Right hindlimb (tissue), 1 donor: ENCODE measurements at regions not wholly inside any gene's neighbourhood (a gene's known extent, or its start where the extent isn't known, plus 50 kb on each side); places are given as distances from the start of the nearest gene placed in this dataset.

ENCODE experiments used
- DNase-seq: peaks from one replicate; pipeline ENCODE4 v3.0.0-alpha.2; 2018

GRCh38 chrX:10749113-10749512, 128.7 kb upstream of the MID1 start:
- DNase-seq = no peak

- no peak for DNase-seq
Observed at GRCh38 chrX:10750581-10750980, 130.2 kb upstream of the MID1 start.

GRCh38 chrX:10753116-10753515, 132.7 kb upstream of the MID1 start:
- DNase-seq = no peak

- no peak for DNase-seq
Observed at GRCh38 chrX:10754445-10754844, 134.1 kb upstream of the MID1 start.

GRCh38 chrX:10755439-10756334, 135.3 kb upstream of the MID1 start:
- peak; percentile 56 for DNase-seq

- peak; percentile 62 for DNase-seq
Observed at GRCh38 chrX:10756441-10756840, 136.1 kb upstream of the MID1 start.

- no peak for DNase-seq
Observed at GRCh38 chrX:10759141-10759799, 138.9 kb upstream of the MID1 start.

- no peak for DNase-seq
Observed at GRCh38 chrX:10761447-10761846, 141.1 kb upstream of the MID1 start.

- DNase-seq = no peak
Observed at GRCh38 chrX:10769195-10769594, 148.8 kb upstream of the MID1 start.

- DNase-seq = peak; percentile 60
Observed at GRCh38 chrX:10769696-10770619, 149.6 kb upstream of the MID1 start.

- no peak for DNase-seq
Observed at GRCh38 chrX:10773318-10773717, 152.9 kb upstream of the MID1 start.

GRCh38 chrX:10781847-10782530, 161.6 kb upstream of the MID1 start:
- DNase-seq = no peak

GRCh38 chrX:10783451-10783995, 163.1 kb upstream of the MID1 start:
- DNase-seq = no peak

GRCh38 chrX:10787264-10787663, 166.9 kb upstream of the MID1 start:
- no peak for DNase-seq

GRCh38 chrX:10794203-10794630, 173.8 kb upstream of the MID1 start:
- no peak for DNase-seq

GRCh38 chrX:10795721-10796120, 175.3 kb upstream of the MID1 start:
- no peak for DNase-seq

GRCh38 chrX:10797466-10797865, 177.1 kb upstream of the MID1 start:
- DNase-seq = no peak

GRCh38 chrX:10798041-10798440, 177.7 kb upstream of the MID1 start:
- no peak for DNase-seq

GRCh38 chrX:10800796-10801195, 180.4 kb upstream of the MID1 start:
- DNase-seq = no peak

GRCh38 chrX:10811111-10811510, 190.7 kb upstream of the MID1 start:
- no peak for DNase-seq

- no peak for DNase-seq
Observed at GRCh38 chrX:10813761-10814160, 193.4 kb upstream of the MID1 start.

GRCh38 chrX:10818651-10819050, 198.3 kb upstream of the MID1 start:
- DNase-seq = no peak
